Keratinocyte (primary cell): ENCODE measurements at regions not wholly inside any gene's neighbourhood (a gene's known extent, or its start where the extent isn't known, plus 50 kb on each side); places are given as distances from the start of the nearest gene placed in this dataset.

Source experiments
- EZH2 ChIP-seq: IDR thresholded peaks from one replicate; pipeline ENCODE4 v1.6.1; 2012; ENCODE audit warnings: inconsistent platforms, mild to moderate bottlenecking, low read length, moderate library complexity
- TF ChIP-seq, protein P1 (sequence below), 3 experiments: IDR thresholded peaks in 1 of 3; conservative IDR thresholded peaks in 1 of 3; optimal IDR thresholded peaks in 1 of 3; 2 replicates in 2 of 3; 3 replicates in 1 of 3; pipeline versions ENCODE3 to v1.5.1; 2011; ENCODE audit warnings: low read length in 3 of 3, mild to moderate bottlenecking in 3 of 3, moderate library complexity in 2 of 3, control low read depth in 1 of 3, inconsistent platforms in 1 of 3; ENCODE audit not compliant: insufficient read depth in 2 of 3; ENCODE audit errors: extremely low read depth in 1 of 3

DNA sequence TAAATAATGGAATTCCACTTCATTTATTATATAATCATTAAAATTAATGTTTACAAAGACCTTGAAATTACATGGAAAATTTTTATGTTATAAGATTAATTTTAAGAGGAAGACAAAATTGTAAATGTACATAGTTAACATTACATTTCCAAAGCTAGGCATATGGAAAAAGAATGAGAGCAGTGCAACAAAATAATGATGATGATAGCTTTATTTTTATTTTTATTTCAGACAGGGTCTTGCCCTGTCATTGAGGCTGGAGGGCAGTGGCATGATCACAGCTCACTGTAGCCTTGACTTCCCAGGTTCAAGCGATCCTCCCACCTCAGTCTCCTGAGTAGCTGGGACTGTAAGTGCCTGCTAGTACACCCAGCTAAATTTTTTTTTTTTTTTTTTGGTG is 61.2 kb upstream of the ZCCHC2 start:
- TF ChIP-seq EZH2 = no peak
- TF ChIP-seq, protein P1, sequence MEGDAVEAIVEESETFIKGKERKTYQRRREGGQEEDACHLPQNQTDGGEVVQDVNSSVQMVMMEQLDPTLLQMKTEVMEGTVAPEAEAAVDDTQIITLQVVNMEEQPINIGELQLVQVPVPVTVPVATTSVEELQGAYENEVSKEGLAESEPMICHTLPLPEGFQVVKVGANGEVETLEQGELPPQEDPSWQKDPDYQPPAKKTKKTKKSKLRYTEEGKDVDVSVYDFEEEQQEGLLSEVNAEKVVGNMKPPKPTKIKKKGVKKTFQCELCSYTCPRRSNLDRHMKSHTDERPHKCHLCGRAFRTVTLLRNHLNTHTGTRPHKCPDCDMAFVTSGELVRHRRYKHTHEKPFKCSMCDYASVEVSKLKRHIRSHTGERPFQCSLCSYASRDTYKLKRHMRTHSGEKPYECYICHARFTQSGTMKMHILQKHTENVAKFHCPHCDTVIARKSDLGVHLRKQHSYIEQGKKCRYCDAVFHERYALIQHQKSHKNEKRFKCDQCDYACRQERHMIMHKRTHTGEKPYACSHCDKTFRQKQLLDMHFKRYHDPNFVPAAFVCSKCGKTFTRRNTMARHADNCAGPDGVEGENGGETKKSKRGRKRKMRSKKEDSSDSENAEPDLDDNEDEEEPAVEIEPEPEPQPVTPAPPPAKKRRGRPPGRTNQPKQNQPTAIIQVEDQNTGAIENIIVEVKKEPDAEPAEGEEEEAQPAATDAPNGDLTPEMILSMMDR (optimal IDR thresholded peaks at IDR 0.05 in 1 of 3, IDR thresholded peaks at IDR 0.05 in 1 of 3, conservative IDR thresholded peaks at IDR 0.05 in 1 of 3; ENCODE audit: extremely low read depth in 1 of 3, insufficient read depth in 2 of 3, low read length in 3 of 3) = no peak
